Raji (cell line): ENCODE measurements at regions not wholly inside any gene's neighbourhood (a gene's known extent, or its start where the extent isn't known, plus 50 kb on each side); places are given as distances from the start of the nearest gene placed in this dataset.

Experiments used
- POLR2A ChIP-seq: IDR thresholded peaks from 2 replicates; pipeline ENCODE4 v1.6.1; 2011; ENCODE audit warnings: low read depth, low read length, control low read depth; ENCODE audit not compliant: insufficient read depth

GRCh38 chr20:40810332-40811000 lies 121.4 kb upstream of the MAFB start:
- no peak for TF ChIP-seq POLR2A

DNA sequence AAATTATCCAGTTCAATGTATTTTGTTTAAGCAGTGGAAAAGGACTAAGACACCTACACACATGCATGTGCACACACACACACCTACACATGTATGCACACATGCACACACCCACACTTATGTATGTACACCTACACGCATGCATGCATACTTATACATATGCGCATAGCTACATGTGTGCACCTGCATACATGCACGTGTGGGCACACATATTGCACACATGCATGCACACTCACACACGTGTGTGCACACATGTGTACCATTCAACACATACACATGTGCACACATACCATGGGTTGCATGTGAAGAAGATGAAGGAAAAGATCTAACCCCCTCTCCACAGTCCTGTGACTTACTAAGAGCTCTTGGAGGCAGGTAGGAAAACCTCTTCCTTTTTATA lies 122.0 kb upstream of the MAFB start:
- TF ChIP-seq POLR2A: no peak

DNA sequence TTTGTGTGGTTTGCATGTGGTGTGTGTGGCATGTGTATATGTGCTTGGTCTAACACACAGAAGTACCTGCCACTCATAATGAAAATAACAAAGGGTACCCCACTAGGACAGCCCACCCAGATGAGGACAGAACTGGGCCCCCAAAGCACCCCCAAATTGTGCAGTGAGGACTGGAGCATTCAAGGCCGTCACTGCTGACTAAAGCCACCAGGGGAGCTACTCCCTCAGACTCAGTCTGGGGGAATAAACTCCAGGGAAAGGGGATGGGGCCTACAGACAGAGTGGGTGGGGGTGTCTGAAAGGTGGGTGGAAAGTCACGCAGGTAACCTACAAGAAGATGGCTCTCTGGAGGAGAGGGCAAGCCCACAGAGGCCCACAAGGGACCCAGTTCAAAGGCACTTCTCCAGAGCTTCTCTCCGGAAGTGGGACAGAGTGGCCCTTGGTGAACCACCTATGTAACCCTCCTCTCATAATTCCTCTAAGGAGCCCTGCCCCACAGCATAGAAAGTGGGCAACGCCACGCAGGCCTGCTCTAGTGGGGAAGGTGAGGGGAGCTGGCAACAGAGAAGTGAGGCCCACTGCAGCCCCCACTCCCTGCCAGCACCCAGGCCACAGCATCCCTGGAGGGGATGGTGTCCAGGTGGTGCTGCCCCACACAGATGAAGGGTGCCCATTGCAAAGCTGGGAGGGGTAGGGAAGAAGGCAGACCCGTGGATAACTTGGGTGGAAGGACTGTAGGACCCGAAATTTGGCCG lies 122.8 kb upstream of the MAFB start:
- no peak for TF ChIP-seq POLR2A

DNA sequence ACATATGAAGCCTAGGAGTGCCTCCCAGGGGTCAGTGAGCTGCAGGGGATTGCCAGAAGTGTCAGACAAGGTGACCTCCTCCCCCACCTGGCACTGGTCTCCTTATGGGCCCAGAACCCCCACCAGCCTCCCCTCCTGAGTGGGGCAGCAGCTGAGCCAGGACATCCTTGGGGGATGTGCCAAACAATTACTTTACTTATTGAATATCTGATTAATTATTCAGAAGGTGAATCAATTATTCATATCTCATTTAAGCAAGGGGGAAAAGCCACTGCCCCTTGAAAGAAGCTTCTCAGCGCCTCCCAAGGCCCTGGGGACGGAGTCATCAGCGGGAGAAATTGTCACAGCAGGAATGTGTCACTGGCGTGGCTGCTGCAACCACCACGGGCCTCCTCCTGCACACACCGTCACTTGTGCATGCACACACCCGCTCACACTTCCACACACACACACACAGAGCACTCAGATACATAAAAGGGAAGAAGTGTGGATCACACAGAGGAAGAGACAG lies 123.4 kb upstream of the MAFB start:
- TF ChIP-seq POLR2A: no peak

DNA sequence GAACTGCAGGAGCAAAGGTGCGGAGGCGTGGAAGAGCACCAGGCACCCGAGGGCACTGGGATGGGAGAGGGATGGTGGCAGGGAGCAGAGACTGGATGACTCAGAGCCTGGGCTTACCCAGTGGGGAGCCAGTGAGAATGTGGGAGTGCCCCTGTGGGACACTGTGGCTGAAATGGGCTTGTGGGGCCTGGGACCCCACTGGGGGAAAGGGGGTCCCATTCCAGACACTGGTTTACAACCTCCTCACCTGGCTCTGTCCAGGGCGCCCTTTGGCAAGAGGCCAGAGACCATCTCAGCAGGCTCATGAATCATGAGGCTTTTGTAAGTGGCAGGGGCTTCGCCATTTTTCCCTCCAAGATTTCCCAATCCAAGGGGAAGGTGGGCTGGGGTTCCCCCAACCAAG lies 124.0 kb upstream of the MAFB start:
- TF ChIP-seq POLR2A: no peak

GRCh38 chr20:40813708-40814630 lies 124.9 kb upstream of the MAFB start:
- no peak for TF ChIP-seq POLR2A

DNA sequence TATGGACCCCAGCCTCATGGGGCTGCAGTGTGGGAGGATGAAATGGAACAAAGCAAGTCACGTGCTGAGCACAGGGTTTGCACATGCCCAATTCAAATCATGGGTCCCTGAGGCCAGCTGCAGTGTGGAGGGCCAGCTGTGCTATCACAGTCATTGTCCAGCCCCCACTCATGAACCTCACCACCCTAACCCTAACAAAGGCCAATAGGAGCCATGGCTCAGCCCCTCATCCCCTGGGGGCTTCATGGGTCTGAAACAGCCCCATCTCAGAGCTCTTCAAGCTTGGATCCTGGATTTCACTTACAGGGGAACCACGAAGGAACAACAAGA lies 125.6 kb upstream of the MAFB start:
- no peak for TF ChIP-seq POLR2A

DNA sequence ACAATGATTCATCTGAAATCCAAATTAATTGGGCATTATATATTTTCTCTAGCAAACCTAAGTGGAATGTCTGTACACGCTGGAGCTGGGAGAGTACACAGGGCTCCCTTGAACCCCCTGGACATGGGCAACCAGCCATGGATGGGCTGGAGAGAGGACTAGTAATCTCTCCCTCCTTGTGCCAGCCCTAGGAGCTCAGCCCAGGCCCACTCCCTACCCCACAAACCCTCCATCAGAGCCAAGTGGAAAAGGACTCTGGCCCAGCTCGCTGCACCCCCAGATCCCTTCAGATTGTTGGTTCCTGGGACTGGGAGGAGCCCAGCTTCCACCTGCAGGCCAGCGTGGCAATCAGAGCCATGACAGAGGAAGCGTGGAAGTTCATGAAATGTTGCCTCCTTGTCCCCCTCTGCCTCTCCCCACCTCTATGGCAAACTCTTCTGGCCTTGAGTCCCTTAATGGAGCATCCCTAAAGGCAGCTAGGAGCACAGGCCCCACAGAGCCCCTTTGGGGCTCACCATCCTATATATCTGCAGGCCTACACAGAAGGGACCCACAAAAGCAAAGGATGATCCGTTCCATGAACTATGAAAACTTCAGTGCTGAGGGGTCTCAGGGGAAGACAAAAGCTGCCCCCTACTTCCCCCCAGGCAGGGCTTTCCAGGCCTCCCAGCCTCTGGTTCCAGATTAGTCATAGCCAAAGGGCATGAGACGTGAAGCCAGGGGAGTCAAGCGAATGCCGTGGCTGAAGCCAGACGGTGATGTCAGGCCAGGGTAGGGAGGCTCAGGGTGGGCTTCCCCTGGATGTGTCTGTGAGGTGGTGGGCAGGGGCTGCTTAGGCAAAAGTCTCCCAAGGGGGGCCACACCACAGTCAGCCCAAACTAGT lies 126.4 kb upstream of the MAFB start:
- no peak for TF ChIP-seq POLR2A

DNA sequence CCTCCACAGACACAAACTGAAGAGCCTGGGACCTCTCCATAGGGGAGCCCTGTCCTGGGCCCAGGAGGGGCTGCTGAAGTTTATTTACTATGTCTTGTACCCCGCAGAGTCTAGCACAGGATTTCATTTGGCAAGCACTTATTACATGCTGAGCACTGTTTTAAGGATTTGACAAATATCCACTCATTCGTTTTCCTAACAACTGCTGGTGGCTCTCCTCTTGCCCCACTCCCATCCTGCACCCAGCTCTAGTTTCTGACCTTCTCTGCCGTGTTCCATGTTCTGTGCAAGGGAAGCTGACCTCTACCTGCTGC lies 127.0 kb upstream of the MAFB start:
- no peak for TF ChIP-seq POLR2A

DNA sequence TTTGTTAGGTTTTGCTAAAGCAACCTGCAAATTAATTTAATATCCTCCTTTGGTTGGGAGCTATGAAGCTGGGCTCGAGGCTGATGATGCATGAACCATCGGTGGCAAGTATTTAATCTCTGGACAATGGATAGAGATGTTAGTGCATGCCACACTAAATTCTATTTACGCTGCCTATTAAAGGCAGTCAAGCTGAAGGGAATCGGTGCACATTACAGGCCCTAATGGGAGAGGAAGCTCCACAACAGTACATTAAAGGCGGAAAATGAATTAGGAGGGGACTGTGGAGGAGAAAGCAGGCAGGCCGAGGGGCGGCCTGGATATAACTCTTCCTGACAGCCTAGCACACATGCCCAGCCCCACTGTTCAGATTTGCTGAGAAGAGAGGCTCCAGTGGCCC lies 132.4 kb upstream of the MAFB start:
- no peak for TF ChIP-seq POLR2A

GRCh38 chr20:40826699-40827098 lies 137.7 kb upstream of the MAFB start:
- TF ChIP-seq POLR2A: no peak

- no peak for TF ChIP-seq POLR2A
Measured at GRCh38 chr20:40835321-40835720, 146.3 kb upstream of the MAFB start.

DNA sequence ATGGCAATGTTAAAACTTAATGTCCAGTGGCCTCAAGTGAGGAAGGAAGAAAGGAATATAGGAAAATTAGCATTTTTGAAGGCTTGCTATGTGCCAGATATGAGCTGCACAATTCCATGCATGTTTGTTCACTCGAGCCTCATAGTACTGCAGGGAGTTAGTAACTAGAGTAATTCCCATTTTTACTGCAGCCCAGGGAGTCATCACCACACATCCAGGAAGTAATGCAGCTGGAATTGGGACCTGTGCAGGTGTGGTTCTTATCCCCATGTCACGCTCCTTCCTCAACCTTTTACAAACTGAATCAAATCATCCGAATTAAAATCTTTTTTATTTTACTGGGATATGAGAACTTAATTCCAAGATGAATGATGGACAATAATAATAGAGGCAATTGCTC lies 149.5 kb upstream of the MAFB start:
- no peak for TF ChIP-seq POLR2A

GRCh38 chr20:40843251-40843650 lies 154.2 kb upstream of the MAFB start:
- TF ChIP-seq POLR2A: no peak

DNA sequence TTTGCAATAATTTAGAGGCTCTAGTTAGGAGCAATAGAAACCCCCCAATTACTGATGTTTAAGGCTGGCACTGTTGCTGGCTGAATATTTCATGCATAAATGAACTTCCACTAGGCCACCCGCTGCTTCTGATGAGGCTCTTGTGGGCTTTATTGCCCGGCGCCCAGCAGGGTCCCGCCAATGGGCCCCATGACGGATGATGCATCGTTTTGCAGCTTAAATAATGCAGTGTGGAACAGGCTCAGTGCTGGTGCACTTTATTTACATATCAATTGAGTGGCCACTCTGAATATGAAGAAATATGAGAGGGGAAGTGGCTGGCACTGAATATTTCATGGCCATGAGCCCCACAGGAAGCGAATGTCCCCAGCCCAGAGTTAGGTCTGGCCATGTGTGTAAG lies 155.3 kb upstream of the MAFB start:
- TF ChIP-seq POLR2A: no peak
